Hepatocyte (in vitro differentiated cells): ENCODE measurements at regions not wholly inside any gene's neighbourhood (a gene's known extent, or its start where the extent isn't known, plus 50 kb on each side); places are given as distances from the start of the nearest gene placed in this dataset.

Experiments used
- DNase-seq: peaks from one replicate; pipeline ENCODE4 v3.0.0-alpha.2; 2016; ENCODE audit warnings: low spot score
- H2AFZ ChIP-seq: fragments of 200-600 bp; sonication (generic); 2 replicates; pipeline ENCODE4 v1.6.0; 2016; ENCODE audit warnings: antibody characterized with exemption, mild to moderate bottlenecking
- H3K27ac ChIP-seq: fragments of 200-600 bp; sonication (generic); 2 replicates; pipeline ENCODE4 v1.5.1; 2016; ENCODE audit warnings: mild to moderate bottlenecking
- H3K27me3 ChIP-seq: fragments of 200-600 bp; sonication (generic); 2 replicates; pipeline ENCODE4 v1.6.1; 2016
- H3K36me3 ChIP-seq: fragments of 200-600 bp; sonication (generic); replicated peaks from 2 replicates; pipeline ENCODE4 v1.5.1; 2016; ENCODE audit warnings: low read depth; ENCODE audit not compliant: insufficient read depth
- H3K4me1 ChIP-seq: fragments of 200-600 bp; sonication (generic); 2 replicates; pipeline ENCODE4 v1.5.1; 2016; ENCODE audit warnings: mild to moderate bottlenecking, moderate library complexity; ENCODE audit not compliant: insufficient read depth
- H3K4me2 ChIP-seq: fragments of 200-600 bp; sonication (generic); 2 replicates; pipeline ENCODE4 v1.6.0; 2016
- H3K4me3 ChIP-seq: fragments of 200-600 bp; sonication (generic); 2 replicates; pipeline ENCODE4 v1.5.1; 2016; ENCODE audit warnings: mild to moderate bottlenecking
- H3K79me2 ChIP-seq: fragments of 200-600 bp; sonication (generic); 2 replicates; pipeline ENCODE4 v1.6.0; 2017; ENCODE audit warnings: mild to moderate bottlenecking
- H3K9me2 ChIP-seq: fragments of 200-600 bp; sonication (generic); replicated peaks from 2 replicates; pipeline ENCODE4 v1.6.0; 2017; ENCODE audit warnings: mild to moderate bottlenecking; ENCODE audit not compliant: insufficient read depth
- H3K9me3 ChIP-seq: fragments of 200-600 bp; sonication (generic); 2 replicates; pipeline ENCODE4 v1.5.1; 2016; ENCODE audit warnings: low read depth, mild to moderate bottlenecking
- H4K20me1 ChIP-seq: fragments of 200-600 bp; sonication (generic); 2 replicates; pipeline ENCODE4 v1.6.0; 2016; ENCODE audit warnings: mild to moderate bottlenecking; ENCODE audit not compliant: insufficient read depth, poor library complexity, severe bottlenecking
- CTCF ChIP-seq: fragments of 200-600 bp; sonication (generic); IDR thresholded peaks from 2 replicates; pipeline ENCODE4 v1.5.1; 2016; ENCODE audit warnings: antibody characterized with exemption, mild to moderate bottlenecking; ENCODE audit not compliant: poor library complexity
- EZH2 ChIP-seq: fragments of 200-600 bp; sonication (generic); IDR thresholded peaks from 2 replicates; pipeline ENCODE4 v1.6.1; 2016; ENCODE audit warnings: antibody characterized with exemption, mild to moderate bottlenecking, borderline replicate concordance
- EZH2phosphoT487 ChIP-seq: fragments of 200-600 bp; sonication (generic); IDR thresholded peaks from one replicate; pipeline ENCODE4 v1.6.1; 2018; ENCODE audit warnings: antibody characterized with exemption, mild to moderate bottlenecking, low read depth, moderate library complexity; ENCODE audit not compliant: unreplicated experiment, severe bottlenecking
- WGBS: methylation state at CpG from one replicate; pipeline ENCODE4 v1.1.6; 2016; ENCODE audit warnings: low lambda C conversion rate; ENCODE audit errors: missing lambda C conversion rate; 5-methylcytosine and 5-hydroxymethylcytosine counted together

DNA sequence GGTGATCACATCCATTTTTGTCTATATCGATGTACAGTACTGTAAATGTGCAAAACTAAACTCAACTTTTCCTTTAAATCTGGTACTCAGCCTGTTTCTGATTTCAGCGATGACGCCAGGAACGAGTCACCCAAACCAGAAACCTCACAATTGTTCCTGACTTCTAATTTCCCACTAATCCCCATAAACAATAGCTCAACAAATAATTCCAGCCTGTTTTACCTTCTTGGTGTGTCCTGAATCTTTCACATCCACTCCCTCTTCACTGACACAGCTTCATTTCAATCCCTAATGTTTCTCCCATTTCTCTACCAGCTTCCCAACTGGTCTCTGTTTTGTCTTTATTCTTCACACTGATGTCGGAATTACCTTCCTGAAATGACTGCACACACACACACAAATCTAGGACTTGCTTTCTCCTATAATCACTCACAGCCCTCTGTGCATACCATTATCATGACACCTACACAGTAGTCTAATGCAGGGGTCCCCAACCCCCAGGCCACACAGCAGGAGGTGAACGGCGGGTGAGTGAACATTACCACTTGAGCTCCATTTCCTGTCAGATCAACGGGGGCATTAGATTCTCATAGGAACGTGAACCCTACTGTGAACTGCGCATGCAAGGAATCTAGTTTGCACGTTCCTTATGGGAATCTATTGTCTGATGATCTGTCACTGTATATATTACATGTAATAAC is 97.8 kb upstream of the SLC30A5 start:
- H3K4me3 ChIP-seq = no peak overlapping the region
- no peaks in the 10 kb centered on the region for H3K27me3 ChIP-seq
- no peak overlapping the region for H3K4me2 ChIP-seq
- TF ChIP-seq EZH2 (no peak), CTCF (no peak), EZH2phosphoT487 (no peak)
- no peaks in the 10 kb centered on the region for H3K9me2 ChIP-seq
- peaks cover 3% of the 10 kb centered on the region for H3K4me1 ChIP-seq
- H3K9me3 ChIP-seq = no peaks in the 10 kb centered on the region
- H3K79me2 ChIP-seq = no peaks in the 10 kb centered on the region
- no peak overlapping the region for H3K27ac ChIP-seq
- H2AFZ ChIP-seq = no peak overlapping the region
- H4K20me1 ChIP-seq = no peaks in the 10 kb centered on the region
- no peak for DNase-seq
- 77% methylated on average over 11 of the region's 11 CpGs for WGBS
- H3K36me3 ChIP-seq = no peaks in the 10 kb centered on the region

DNA sequence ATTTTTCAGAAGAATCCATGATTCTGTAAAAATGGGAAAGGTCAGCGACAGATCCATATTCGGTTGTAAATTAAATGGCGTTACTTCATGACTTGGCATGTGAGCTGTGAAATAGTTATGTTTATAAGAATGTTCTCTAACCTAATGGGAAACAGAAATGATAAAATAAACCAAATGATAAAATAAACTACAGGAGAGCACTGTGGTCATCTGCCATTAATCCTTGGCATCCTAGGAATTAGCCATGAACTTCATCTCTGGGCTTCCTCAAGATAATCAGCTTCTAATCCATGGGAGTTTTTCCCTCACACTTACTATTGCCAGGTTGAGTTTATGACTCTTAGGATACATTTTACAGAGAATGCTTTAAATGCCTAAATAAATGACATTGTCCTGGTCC is 94.6 kb upstream of the SLC30A5 start:
- no peak for DNase-seq
- no peaks in the 10 kb centered on the region for H3K27me3 ChIP-seq
- no peaks in the 10 kb centered on the region for H4K20me1 ChIP-seq
- H3K4me1 ChIP-seq = peaks cover 3% of the 10 kb centered on the region
- no peak overlapping the region for H3K4me3 ChIP-seq
- no peak overlapping the region for H3K27ac ChIP-seq
- WGBS = 85% methylated on average over 3 of the region's 3 CpGs
- TF ChIP-seq CTCF = no peak
- no peak for TF ChIP-seq EZH2phosphoT487
- no peaks in the 10 kb centered on the region for H3K36me3 ChIP-seq
- H3K4me2 ChIP-seq = no peak overlapping the region
- no peak overlapping the region for H2AFZ ChIP-seq
- no peaks in the 10 kb centered on the region for H3K9me3 ChIP-seq
- no peaks in the 10 kb centered on the region for H3K79me2 ChIP-seq
- H3K9me2 ChIP-seq = no peaks in the 10 kb centered on the region

GRCh38 chr5:69000216-69000919 is 93.4 kb upstream of the SLC30A5 start:
- H3K9me2 ChIP-seq = no peaks in the 10 kb centered on the region
- no peak overlapping the region for H3K27ac ChIP-seq
- no peak for DNase-seq
- 91% methylated on average over 5 of the region's 5 CpGs for WGBS
- peaks cover 1% of the 10 kb centered on the region for H3K4me1 ChIP-seq
- H3K36me3 ChIP-seq = no peaks in the 10 kb centered on the region
- H4K20me1 ChIP-seq = no peaks in the 10 kb centered on the region
- no peaks in the 10 kb centered on the region for H3K9me3 ChIP-seq
- no peak overlapping the region for H3K4me3 ChIP-seq
- H2AFZ ChIP-seq = no peak overlapping the region
- TF ChIP-seq CTCF (no peak), EZH2phosphoT487 (no peak), EZH2 (no peak)
- H3K27me3 ChIP-seq = no peaks in the 10 kb centered on the region
- no peaks in the 10 kb centered on the region for H3K79me2 ChIP-seq
- no peak overlapping the region for H3K4me2 ChIP-seq
